ENCODE measurements at regions not wholly inside any gene's neighbourhood (a gene's known extent, or its start where the extent isn't known, plus 50 kb on each side); places are given as distances from the start of the nearest gene placed in this dataset.

GRCh38 chr4:24655326-24655725 lies 71.0 kb upstream of the DHX15 start:
- peaks cover 1% of the 10 kb centered on the region for H3K4me1 ChIP-seq (ENCODE audit: control insufficient read depth, insufficient read depth, low read length)
- no peak overlapping the region for H3K27ac ChIP-seq (ENCODE audit: low read length)
- no peak overlapping the region for H3K4me3 ChIP-seq (ENCODE audit: low read length)
- H3K27me3 ChIP-seq (ENCODE audit: control insufficient read depth, insufficient read depth): no peaks in the 10 kb centered on the region
- intact Hi-C loops (cut with DNase I): no loop called here
- ATAC-seq (no peak), DNase-seq (no peak)
- WGBS: 76% methylated on average over 3 of the region's 3 CpGs
- no peaks in the 10 kb centered on the region for H3K9me3 ChIP-seq (ENCODE audit: control insufficient read depth, low read length)

- H3K4me1 ChIP-seq (ENCODE audit: control insufficient read depth, insufficient read depth, low read length): peaks cover 1% of the 10 kb centered on the region
- ATAC-seq: peak in 1 of 2 donors; percentile 59
- H3K27me3 ChIP-seq (ENCODE audit: control insufficient read depth, insufficient read depth): no peaks in the 10 kb centered on the region
- no peaks in the 10 kb centered on the region for H3K9me3 ChIP-seq (ENCODE audit: control insufficient read depth, low read length)
- DNase-seq: no peak
- WGBS: 83% methylated on average over 4 of the region's 4 CpGs
- intact Hi-C loops (cut with DNase I): no loop called here
- H3K27ac ChIP-seq (ENCODE audit: low read length): no peak overlapping the region
- no peak overlapping the region for H3K4me3 ChIP-seq (ENCODE audit: low read length)
Measured at GRCh38 chr4:24655971-24656370, 71.6 kb upstream of the DHX15 start.

GRCh38 chr4:24656906-24657305 lies 72.6 kb upstream of the DHX15 start:
- H3K9me3 ChIP-seq (ENCODE audit: control insufficient read depth, low read length): no peaks in the 10 kb centered on the region
- no peak overlapping the region for H3K4me3 ChIP-seq (ENCODE audit: low read length)
- ATAC-seq: no peak
- 90% methylated on average over 5 of the region's 5 CpGs for WGBS
- no peaks in the 10 kb centered on the region for H3K27me3 ChIP-seq (ENCODE audit: control insufficient read depth, insufficient read depth)
- no peak for DNase-seq
- peaks cover 1% of the 10 kb centered on the region for H3K4me1 ChIP-seq (ENCODE audit: control insufficient read depth, insufficient read depth, low read length)
- intact Hi-C loops (cut with DNase I): no loop called here
- H3K27ac ChIP-seq (ENCODE audit: low read length): no peak overlapping the region

GRCh38 chr4:24657768-24658617 lies 73.6 kb upstream of the DHX15 start:
- 65% methylated on average over 15 of the region's 15 CpGs for WGBS
- H3K9me3 ChIP-seq (ENCODE audit: control insufficient read depth, low read length): no peaks in the 10 kb centered on the region
- no peaks in the 10 kb centered on the region for H3K27me3 ChIP-seq (ENCODE audit: control insufficient read depth, insufficient read depth)
- peak; percentile 78 to 86 for ATAC-seq
- no peak overlapping the region for H3K4me3 ChIP-seq (ENCODE audit: low read length)
- DNase-seq: peak; percentile 58 to 70 (median 59)
- no peak overlapping the region for H3K27ac ChIP-seq (ENCODE audit: low read length)
- peaks cover 1% of the 10 kb centered on the region for H3K4me1 ChIP-seq (ENCODE audit: control insufficient read depth, insufficient read depth, low read length)
- intact Hi-C loops (cut with DNase I): no loop called here

GRCh38 chr4:24659241-24659961 lies 75.0 kb upstream of the DHX15 start:
- H3K4me1 ChIP-seq (ENCODE audit: control insufficient read depth, insufficient read depth, low read length): peaks cover 1% of the 10 kb centered on the region
- WGBS: 52% methylated on average over 3 of the region's 3 CpGs
- DNase-seq: no peak
- no peak overlapping the region for H3K27ac ChIP-seq (ENCODE audit: low read length)
- no peak for ATAC-seq
- H3K9me3 ChIP-seq (ENCODE audit: control insufficient read depth, low read length): no peaks in the 10 kb centered on the region
- no peaks in the 10 kb centered on the region for H3K27me3 ChIP-seq (ENCODE audit: control insufficient read depth, insufficient read depth)
- no peak overlapping the region for H3K4me3 ChIP-seq (ENCODE audit: low read length)
- intact Hi-C loops (cut with DNase I): no loop called here

- H3K4me3 ChIP-seq (ENCODE audit: low read length): no peak overlapping the region
- ATAC-seq (no peak), DNase-seq (no peak)
- WGBS: 52% methylated on average over 6 of the region's 6 CpGs
- no peaks in the 10 kb centered on the region for H3K27me3 ChIP-seq (ENCODE audit: control insufficient read depth, insufficient read depth)
- H3K27ac ChIP-seq (ENCODE audit: low read length): no peak overlapping the region
- H3K9me3 ChIP-seq (ENCODE audit: control insufficient read depth, low read length): no peaks in the 10 kb centered on the region
- intact Hi-C loops (cut with DNase I): no loop called here
- H3K4me1 ChIP-seq (ENCODE audit: control insufficient read depth, insufficient read depth, low read length): peaks cover 1% of the 10 kb centered on the region
Measured at GRCh38 chr4:24662056-24662455, 77.7 kb upstream of the DHX15 start.

- ATAC-seq (no peak), DNase-seq (no peak)
- no peak overlapping the region for H3K4me3 ChIP-seq (ENCODE audit: low read length)
- peaks cover 1% of the 10 kb centered on the region for H3K4me1 ChIP-seq (ENCODE audit: control insufficient read depth, insufficient read depth, low read length)
- intact Hi-C loops (cut with DNase I): no loop called here
- WGBS: 65% methylated on average over 2 of the region's 2 CpGs
- H3K27me3 ChIP-seq (ENCODE audit: control insufficient read depth, insufficient read depth): no peaks in the 10 kb centered on the region
- H3K9me3 ChIP-seq (ENCODE audit: control insufficient read depth, low read length): no peaks in the 10 kb centered on the region
- no peak overlapping the region for H3K27ac ChIP-seq (ENCODE audit: low read length)
Measured at GRCh38 chr4:24662542-24662941, 78.2 kb upstream of the DHX15 start.

GRCh38 chr4:24664956-24665355 lies 80.6 kb upstream of the DHX15 start:
- no peak overlapping the region for H3K27ac ChIP-seq (ENCODE audit: low read length)
- intact Hi-C loops (cut with DNase I): no loop called here
- H3K27me3 ChIP-seq (ENCODE audit: control insufficient read depth, insufficient read depth): no peaks in the 10 kb centered on the region
- H3K4me3 ChIP-seq (ENCODE audit: low read length): no peak overlapping the region
- no peaks in the 10 kb centered on the region for H3K4me1 ChIP-seq (ENCODE audit: control insufficient read depth, insufficient read depth, low read length)
- DNase-seq (no peak), ATAC-seq (peak; percentile 92)
- no peaks in the 10 kb centered on the region for H3K9me3 ChIP-seq (ENCODE audit: control insufficient read depth, low read length)
- 52% methylated on average over 2 of the region's 2 CpGs for WGBS

GRCh38 chr4:24666316-24666715 lies 82.0 kb upstream of the DHX15 start:
- Histone ChIP-seq H3K4me3 (ENCODE audit: low read length) (no peak overlapping the region), H3K27me3 (ENCODE audit: control insufficient read depth, insufficient read depth) (no peaks in the 10 kb centered on the region), H3K9me3 (ENCODE audit: control insufficient read depth, low read length) (no peaks in the 10 kb centered on the region), H3K27ac (ENCODE audit: low read length) (no peak overlapping the region), H3K4me1 (ENCODE audit: control insufficient read depth, insufficient read depth, low read length) (no peaks in the 10 kb centered on the region)
- DNase-seq: no peak
- intact Hi-C loops (cut with DNase I): no loop called here
- no peak for ATAC-seq
- 70% methylated on average over 3 of the region's 3 CpGs for WGBS

- 87% methylated on average over 5 of the region's 5 CpGs for WGBS
- no peak overlapping the region for H3K27ac ChIP-seq (ENCODE audit: low read length)
- no peak overlapping the region for H3K4me3 ChIP-seq (ENCODE audit: low read length)
- no peak for DNase-seq
- H3K27me3 ChIP-seq (ENCODE audit: control insufficient read depth, insufficient read depth): no peaks in the 10 kb centered on the region
- H3K9me3 ChIP-seq (ENCODE audit: control insufficient read depth, low read length): no peaks in the 10 kb centered on the region
- H3K4me1 ChIP-seq (ENCODE audit: control insufficient read depth, insufficient read depth, low read length): no peaks in the 10 kb centered on the region
- ATAC-seq: no peak
- intact Hi-C loops (cut with DNase I): no loop called here
Measured at GRCh38 chr4:24666816-24667477, 82.6 kb upstream of the DHX15 start.

- H3K4me3 ChIP-seq (ENCODE audit: low read length): no peak overlapping the region
- no peaks in the 10 kb centered on the region for H3K27me3 ChIP-seq (ENCODE audit: control insufficient read depth, insufficient read depth)
- ATAC-seq (no peak), DNase-seq (no peak)
- H3K27ac ChIP-seq (ENCODE audit: low read length): no peak overlapping the region
- intact Hi-C loops (cut with DNase I): no loop called here
- no peaks in the 10 kb centered on the region for H3K9me3 ChIP-seq (ENCODE audit: control insufficient read depth, low read length)
- 59% methylated on average over 10 of the region's 10 CpGs for WGBS
- no peaks in the 10 kb centered on the region for H3K4me1 ChIP-seq (ENCODE audit: control insufficient read depth, insufficient read depth, low read length)
Measured at GRCh38 chr4:24668956-24669355, 84.6 kb upstream of the DHX15 start.

All from right cardiac atrium (tissue), 5 donors.